ENCODE measurements at regions not wholly inside any gene's neighbourhood (a gene's known extent, or its start where the extent isn't known, plus 50 kb on each side); places are given as distances from the start of the nearest gene placed in this dataset.

DNA sequence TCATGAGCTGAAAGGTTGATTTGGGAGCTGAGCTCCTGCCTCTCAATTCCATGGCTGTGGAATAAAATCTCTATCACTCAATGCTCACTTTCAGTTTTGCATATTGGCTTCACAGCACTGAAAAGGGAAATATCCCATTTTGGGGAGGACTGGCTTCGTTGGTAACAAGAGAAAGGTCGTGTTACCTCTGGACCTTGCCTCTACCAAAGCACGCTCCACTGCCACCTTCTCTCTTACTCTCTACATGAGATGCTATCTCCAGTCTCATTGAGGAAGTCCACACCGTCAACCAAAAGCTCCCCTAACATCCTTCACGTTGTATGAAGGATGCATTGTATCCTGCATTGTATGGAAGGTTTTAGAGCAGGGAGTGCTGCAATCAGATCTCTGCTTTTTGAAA is 195.0 kb upstream of the LDB2 start:
- no peak overlapping the region for H3K4me2 ChIP-seq
- no peaks in the 10 kb centered on the region for H3K4me1 ChIP-seq (ENCODE audit: low read depth, poor library complexity, severe bottlenecking)
- no peak overlapping the region for H2AFZ ChIP-seq (ENCODE audit: low read depth)
- H3K36me3 ChIP-seq (ENCODE audit: insufficient read depth), result no peaks in the 10 kb centered on the region
- no peak overlapping the region for H3K27ac ChIP-seq
- TF ChIP-seq, protein P1, sequence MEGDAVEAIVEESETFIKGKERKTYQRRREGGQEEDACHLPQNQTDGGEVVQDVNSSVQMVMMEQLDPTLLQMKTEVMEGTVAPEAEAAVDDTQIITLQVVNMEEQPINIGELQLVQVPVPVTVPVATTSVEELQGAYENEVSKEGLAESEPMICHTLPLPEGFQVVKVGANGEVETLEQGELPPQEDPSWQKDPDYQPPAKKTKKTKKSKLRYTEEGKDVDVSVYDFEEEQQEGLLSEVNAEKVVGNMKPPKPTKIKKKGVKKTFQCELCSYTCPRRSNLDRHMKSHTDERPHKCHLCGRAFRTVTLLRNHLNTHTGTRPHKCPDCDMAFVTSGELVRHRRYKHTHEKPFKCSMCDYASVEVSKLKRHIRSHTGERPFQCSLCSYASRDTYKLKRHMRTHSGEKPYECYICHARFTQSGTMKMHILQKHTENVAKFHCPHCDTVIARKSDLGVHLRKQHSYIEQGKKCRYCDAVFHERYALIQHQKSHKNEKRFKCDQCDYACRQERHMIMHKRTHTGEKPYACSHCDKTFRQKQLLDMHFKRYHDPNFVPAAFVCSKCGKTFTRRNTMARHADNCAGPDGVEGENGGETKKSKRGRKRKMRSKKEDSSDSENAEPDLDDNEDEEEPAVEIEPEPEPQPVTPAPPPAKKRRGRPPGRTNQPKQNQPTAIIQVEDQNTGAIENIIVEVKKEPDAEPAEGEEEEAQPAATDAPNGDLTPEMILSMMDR (conservative IDR thresholded peaks at IDR 0.05; ENCODE audit: low read depth, low read length), result no peak
- H3K4me3 ChIP-seq (IDR thresholded peaks at IDR 0.05; ENCODE audit: insufficient read depth, low read depth, low read length), result no peak overlapping the region
- H4K20me1 ChIP-seq (ENCODE audit: insufficient read depth), result no peaks in the 10 kb centered on the region
- no peaks in the 10 kb centered on the region for H3K79me2 ChIP-seq (ENCODE audit: insufficient read depth, low read depth)
- H3K9ac ChIP-seq, result no peak overlapping the region
- no peaks in the 10 kb centered on the region for H3K27me3 ChIP-seq (ENCODE audit: insufficient read depth, low read depth)

DNA sequence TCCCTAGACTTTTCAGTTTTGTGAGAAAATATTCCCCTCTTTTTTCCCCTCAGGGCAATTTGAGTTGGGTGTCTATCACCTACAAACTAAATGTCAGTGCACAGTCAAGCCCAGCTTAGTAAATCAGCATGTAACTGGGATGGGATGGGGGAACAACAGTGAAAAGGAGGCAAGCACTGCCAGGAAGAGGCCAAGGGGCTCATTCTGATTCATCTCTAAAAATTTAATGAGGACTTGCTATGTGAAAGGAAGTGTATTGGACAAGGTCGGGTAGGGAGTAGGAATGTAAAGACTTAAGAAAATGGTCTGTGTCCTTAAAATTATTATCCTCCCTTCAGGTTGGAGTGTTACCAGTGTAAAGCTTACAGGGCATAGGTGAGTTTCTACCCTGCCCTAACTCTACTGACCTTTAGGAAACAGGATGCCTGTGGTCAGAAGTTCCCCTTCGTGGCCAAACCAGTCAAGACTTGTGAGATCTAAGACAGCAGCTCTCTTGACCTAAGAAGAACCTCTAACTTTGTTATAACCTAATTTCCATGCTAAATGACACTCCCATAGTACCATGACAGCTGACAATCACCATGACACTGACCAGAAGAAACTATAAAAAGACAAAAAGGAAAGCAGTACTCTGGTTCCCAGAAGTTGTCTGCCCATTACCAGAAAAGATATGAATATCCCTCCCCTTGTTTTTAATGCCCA is 194.4 kb upstream of the LDB2 start:
- Histone ChIP-seq H3K9ac (no peak overlapping the region), H4K20me1 (ENCODE audit: insufficient read depth) (no peaks in the 10 kb centered on the region), H3K4me3 (IDR thresholded peaks at IDR 0.05; ENCODE audit: insufficient read depth, low read depth, low read length) (no peak overlapping the region), H3K27ac (no peak overlapping the region), H3K79me2 (ENCODE audit: insufficient read depth, low read depth) (no peaks in the 10 kb centered on the region), H2AFZ (ENCODE audit: low read depth) (no peak overlapping the region), H3K27me3 (ENCODE audit: insufficient read depth, low read depth) (no peaks in the 10 kb centered on the region), H3K4me1 (ENCODE audit: low read depth, poor library complexity, severe bottlenecking) (no peaks in the 10 kb centered on the region), H3K36me3 (ENCODE audit: insufficient read depth) (no peaks in the 10 kb centered on the region), H3K4me2 (no peak overlapping the region)
- TF ChIP-seq, protein P1 (conservative IDR thresholded peaks at IDR 0.05; ENCODE audit: low read depth, low read length), result no peak

DNA sequence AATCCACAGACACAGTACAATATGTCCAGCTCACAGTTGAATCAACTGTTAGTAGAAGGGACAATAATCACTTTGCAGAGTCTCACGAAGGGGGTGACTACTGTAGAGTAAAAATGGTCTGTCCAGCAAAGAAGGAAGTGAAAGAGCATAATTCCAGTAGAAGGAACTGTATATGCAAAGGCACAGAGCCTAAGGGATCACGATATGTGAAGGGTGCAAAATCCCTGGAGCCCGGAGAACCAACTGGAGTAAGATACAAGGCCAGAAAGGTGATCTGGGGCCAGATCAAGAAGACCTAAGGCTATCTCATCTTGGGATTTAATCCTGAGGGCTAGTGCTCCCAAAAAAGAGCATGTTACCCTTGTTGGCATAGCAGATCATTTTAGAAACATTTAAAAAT is 192.7 kb upstream of the LDB2 start:
- H3K4me1 ChIP-seq (ENCODE audit: low read depth, poor library complexity, severe bottlenecking), result no peaks in the 10 kb centered on the region
- H3K27ac ChIP-seq, result no peak overlapping the region
- H3K9ac ChIP-seq, result no peak overlapping the region
- no peaks in the 10 kb centered on the region for H4K20me1 ChIP-seq (ENCODE audit: insufficient read depth)
- no peaks in the 10 kb centered on the region for H3K36me3 ChIP-seq (ENCODE audit: insufficient read depth)
- TF ChIP-seq, protein P1 (conservative IDR thresholded peaks at IDR 0.05; ENCODE audit: low read depth, low read length), result no peak
- H3K79me2 ChIP-seq (ENCODE audit: insufficient read depth, low read depth), result no peaks in the 10 kb centered on the region
- no peaks in the 10 kb centered on the region for H3K27me3 ChIP-seq (ENCODE audit: insufficient read depth, low read depth)
- no peak overlapping the region for H3K4me2 ChIP-seq
- H3K4me3 ChIP-seq (IDR thresholded peaks at IDR 0.05; ENCODE audit: insufficient read depth, low read depth, low read length), result no peak overlapping the region
- no peak overlapping the region for H2AFZ ChIP-seq (ENCODE audit: low read depth)

DNA sequence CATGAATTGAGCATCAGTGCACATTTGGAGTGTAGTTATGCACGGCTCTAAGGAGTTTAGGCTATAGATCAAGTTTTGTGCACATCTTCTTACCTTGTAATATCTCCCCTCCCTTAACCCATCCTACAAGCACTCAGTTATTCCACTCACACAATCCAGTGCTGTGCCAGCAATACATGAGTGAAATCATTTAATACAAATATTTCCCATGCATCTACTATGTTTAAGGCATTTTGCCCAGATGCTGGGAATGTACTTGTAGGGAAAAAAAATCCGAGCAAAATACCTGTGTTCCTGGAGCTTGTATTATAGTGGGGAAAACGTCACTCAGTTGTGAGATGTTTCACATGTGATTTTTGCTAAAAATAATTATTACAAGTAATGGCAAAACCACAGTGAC is 191.6 kb upstream of the LDB2 start:
- TF ChIP-seq, protein P1 (conservative IDR thresholded peaks at IDR 0.05; ENCODE audit: low read depth, low read length), result no peak

More for the DNA sequence above, 191.6 kb upstream of the LDB2 start:
- H3K4me3 ChIP-seq (IDR thresholded peaks at IDR 0.05; ENCODE audit: insufficient read depth, low read depth, low read length), result no peak overlapping the region
- no peaks in the 10 kb centered on the region for H4K20me1 ChIP-seq (ENCODE audit: insufficient read depth)
- no peaks in the 10 kb centered on the region for H3K27me3 ChIP-seq (ENCODE audit: insufficient read depth, low read depth)
- H3K36me3 ChIP-seq (ENCODE audit: insufficient read depth), result no peaks in the 10 kb centered on the region
- no peak overlapping the region for H2AFZ ChIP-seq (ENCODE audit: low read depth)
- no peak overlapping the region for H3K9ac ChIP-seq
- no peaks in the 10 kb centered on the region for H3K4me1 ChIP-seq (ENCODE audit: low read depth, poor library complexity, severe bottlenecking)
- no peak overlapping the region for H3K4me2 ChIP-seq
- H3K27ac ChIP-seq, result no peak overlapping the region
- no peaks in the 10 kb centered on the region for H3K79me2 ChIP-seq (ENCODE audit: insufficient read depth, low read depth)
